Pulmonary artery endothelial cell (primary cell): ENCODE measurements at regions not wholly inside any gene's neighbourhood (a gene's known extent, or its start where the extent isn't known, plus 50 kb on each side); places are given as distances from the start of the nearest gene placed in this dataset.

ENCODE experiments used
- DNase-seq: peaks from one replicate; pipeline ENCODE4 v3.0.0-alpha.2; 2011; ENCODE audit warnings: low read depth, low spot score

DNA sequence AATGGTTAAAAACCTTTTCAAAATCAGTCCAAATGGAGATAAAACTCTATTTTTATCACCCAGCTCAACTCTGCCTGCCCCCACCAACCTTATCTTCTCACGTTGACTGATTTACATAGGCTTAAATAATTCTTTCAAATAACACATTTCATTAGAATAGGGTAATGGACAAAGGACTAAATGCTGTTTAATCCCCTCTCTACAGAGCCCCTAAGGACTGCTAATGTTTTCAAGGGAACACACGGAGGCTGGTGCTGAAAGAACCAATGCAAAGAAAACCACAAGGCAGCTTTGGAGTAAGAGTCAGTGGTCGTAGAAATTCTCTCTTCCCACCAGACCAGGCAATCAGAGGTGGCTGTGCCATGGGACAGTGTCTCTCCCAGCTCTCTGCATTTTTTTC is 445.7 kb upstream of the MAF start:
- no peak for DNase-seq

DNA sequence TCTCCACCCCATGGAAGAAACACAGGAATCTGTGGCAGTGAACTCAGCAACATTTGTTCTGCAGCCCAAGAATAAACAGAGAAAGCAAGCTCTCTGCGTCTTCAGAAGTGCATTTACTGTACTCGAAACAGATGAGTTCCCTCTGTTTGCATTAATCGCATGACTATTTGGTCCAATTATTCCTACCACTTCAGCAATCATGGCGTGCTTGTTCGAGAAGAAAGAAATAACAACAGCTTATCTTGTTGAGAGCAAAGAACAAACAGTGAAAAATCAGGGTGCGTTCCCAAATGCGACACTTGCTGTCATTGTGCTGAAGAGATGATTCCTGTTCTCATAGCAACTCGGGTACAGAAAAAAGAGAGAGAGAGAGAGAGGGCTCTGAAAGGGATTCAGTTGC is 445.3 kb upstream of the MAF start:
- DNase-seq: no peak

DNA sequence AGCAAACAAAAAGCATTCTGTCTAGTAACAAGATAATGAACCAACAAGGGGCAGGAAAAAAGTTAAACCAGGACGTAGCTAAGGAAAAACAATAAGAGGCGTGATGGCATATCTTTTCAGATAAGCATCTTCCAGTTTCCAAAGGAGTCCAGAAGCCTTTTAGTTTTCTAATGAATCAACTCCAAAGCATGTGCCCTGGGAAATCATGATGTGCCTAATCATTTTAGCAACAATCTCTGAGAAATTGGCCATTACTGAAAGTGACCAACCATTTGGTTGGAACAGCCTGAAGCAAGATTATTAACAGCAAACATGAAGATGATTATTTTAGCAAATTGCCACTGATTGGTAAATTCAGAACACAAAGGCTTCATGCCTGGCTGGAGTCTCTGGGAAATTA is 440.9 kb upstream of the MAF start:
- DNase-seq: no peak

DNA sequence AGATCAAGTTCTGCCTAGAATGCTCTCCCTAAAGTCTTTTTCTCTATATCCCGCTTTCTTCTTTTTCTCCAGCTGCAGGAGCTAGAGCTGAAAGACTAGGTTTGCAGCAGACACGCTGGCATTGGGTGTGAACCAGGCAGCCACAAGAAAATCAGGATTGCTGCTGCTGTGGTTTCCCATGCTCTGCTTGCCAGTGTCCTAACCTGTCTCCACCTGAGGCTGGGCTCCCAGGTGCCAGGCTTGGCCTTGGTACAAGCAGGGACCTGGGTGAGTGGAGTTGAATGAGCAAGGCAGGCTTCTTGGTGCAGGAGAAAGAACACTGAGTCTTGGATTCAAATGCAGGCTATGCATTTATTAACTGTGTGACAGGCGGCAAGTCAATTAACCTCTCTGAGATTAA is 440.3 kb upstream of the MAF start:
- no peak for DNase-seq

DNA sequence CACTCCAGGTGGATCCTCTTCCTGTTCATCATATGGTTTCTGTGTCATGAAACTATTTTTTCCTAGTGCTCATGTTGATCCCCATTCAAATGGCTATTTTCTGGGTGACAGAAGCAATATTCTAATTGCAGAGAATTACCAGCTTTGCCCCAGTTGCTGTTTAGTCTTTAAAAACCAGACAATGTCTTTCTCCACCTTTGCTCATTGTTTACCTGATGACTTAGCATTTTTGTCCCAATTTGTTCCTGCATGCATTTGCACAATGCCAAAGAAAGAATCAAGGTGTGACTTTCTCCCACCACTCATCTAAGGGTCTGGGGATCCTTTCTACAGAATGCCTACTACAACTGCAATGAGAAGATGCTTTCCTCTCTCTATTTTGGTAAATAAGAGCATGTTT is 439.9 kb upstream of the MAF start:
- DNase-seq: no peak

DNA sequence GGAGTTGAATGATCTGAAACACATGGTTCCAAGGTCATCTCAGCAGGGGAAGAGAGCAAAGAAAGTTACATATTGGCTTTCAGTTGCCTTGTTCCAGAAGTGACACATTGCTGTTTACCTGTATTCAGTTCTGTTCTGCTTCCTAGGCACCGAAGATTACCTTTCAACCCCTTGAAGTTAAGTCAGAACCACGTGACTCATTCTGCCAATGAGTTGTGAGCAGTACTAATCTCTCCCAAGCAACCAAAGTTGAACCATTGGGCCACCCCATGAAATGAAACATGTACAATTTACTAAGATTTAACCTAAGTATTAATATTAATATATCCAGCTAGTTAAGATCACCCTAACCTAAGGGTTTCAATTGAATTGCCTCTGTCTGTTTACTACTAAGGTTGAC is 439.2 kb upstream of the MAF start:
- no peak for DNase-seq

DNA sequence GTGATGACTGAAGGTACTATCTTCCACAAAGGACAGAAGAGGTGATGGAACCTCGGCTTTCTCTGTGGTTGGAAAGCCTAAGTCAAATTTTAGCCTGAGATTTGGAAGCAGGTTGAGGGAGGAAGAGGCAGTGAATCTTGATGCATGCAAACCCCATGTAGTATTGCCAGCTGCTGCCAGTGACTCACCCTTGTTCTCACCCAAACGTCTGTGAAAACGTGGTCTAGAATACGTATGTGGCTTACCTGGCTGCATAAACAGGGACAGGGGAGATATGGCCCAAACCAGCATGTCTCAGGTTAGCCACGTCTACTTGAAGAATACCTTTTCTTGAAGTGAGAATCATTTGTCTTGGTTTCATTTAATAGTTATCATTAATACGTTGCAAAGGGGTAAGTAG is 438.0 kb upstream of the MAF start:
- DNase-seq: no peak

DNA sequence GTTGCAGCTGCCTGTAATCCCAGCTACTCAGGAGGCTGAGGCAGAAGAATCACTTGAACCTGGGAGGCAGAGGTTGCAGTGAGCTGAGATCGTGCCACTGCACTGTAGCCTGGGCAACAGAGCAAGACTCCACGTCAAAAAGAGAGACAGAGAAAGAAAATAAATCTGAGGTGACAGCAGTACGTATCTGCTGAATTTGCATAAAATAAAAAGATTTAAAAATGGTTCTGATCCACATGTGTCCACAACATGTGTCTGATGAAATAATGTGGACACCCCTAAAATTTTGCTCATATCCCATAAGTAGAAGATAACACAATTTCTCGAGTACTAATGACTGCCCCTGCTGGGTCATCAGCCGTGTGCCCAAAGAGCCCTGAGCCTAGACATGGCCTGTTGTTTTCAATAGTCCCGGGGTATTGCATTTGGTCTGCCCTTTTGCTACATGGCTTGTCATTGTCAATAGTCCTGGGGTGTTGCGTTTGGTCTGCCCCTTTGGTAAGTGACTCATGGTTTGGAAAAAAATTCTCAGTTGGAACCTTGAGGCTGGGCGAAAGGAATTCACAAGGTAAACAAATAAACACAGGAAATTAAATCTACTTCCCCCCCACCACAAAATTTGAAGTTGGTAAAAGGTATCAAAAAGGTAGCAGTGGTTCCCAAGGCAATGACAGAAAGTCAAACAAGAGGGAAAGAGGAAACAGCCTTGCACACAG is 434.6 kb upstream of the MAF start:
- no peak for DNase-seq

DNA sequence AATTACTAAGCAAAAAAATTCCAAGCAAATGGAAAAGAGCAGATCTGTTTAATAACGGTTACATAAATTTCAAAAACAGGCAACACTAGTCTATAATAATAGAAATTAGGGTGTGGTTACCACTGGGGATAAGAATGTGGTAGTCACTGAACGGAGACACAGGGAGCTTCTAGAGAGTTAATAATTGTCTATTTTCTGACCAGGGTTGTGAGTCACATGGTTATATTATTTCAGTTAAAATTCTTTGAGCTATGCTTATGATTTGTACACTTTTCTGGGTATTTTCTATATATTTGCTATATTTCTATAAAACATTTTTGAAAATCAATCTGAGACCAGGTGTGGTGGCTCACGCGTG is 433.9 kb upstream of the MAF start:
- no peak for DNase-seq

DNA sequence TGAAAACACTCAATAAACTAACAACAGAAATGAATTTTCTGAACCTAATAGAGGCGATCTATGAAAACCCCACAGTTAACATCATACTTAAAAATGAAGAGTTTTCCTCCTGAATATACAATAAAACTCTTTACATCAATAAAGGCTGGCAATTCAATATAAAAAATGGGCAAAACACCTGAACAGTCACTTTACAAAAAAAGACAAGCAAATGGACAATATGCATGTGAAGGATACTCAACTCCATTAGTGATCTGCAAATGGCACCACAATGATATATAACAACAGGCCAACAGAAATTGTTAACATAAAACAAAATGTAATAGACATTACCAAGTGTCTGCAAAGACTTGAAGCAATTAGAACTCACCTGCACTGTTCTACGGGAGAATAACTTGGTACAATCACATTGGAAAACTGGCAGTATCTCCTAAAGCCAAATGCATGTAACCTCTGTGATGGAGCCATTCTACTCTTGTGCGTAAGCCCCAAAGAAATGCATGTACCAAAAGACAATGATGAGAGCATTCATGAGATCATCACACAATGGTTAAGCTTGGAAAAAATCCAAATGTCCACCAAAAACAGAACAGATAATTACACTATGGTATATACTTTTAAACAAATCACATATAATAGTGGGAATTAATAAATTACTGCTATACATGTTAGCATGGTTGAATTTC is 433.4 kb upstream of the MAF start:
- no peak for DNase-seq

DNA sequence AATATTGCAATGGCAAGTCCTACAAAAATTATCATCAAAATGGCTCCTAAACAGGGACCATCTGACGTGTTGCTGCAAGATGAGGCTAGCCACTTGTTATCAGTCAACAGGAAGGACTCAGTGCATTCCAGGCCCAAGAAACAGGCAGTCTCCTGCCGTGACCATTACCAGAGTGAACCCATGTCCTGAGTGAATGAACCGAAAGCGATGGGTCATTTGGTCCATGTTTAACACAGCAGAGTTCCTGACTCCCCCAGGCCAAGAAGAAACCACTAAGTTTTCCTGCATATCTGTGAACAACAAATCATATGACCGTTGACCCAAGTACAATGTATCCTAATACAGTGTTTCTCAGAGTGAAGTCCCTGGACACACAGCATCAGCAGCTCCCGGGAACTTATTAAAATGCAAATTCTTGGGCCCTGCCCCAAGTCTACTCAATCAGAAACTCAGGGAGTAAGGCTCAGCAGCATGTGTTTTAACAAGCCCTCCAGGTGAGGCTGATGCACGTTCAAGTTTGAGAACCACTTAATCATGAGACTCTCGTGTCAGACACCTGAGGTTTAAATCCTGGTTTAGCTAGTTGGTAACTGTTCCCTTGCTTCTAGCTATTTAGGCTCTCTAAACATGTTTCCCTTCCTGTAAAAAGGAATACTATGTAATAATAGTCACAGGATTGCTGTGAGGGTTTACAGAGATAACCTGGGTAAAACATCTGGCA is 429.4 kb upstream of the MAF start:
- no peak for DNase-seq

DNA sequence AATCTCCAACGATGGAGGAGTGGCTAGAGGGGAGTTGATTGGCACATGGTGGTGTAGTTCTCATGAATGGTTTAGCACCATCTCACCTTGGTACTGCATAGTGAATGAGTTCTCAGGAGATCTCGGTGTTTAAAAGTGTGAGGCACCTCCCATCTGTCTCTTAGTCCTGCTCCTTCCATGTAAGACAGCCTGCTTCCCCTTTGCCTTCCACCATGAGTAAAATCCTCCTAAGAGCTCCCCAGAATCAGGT is 428.8 kb upstream of the MAF start:
- DNase-seq: no peak

DNA sequence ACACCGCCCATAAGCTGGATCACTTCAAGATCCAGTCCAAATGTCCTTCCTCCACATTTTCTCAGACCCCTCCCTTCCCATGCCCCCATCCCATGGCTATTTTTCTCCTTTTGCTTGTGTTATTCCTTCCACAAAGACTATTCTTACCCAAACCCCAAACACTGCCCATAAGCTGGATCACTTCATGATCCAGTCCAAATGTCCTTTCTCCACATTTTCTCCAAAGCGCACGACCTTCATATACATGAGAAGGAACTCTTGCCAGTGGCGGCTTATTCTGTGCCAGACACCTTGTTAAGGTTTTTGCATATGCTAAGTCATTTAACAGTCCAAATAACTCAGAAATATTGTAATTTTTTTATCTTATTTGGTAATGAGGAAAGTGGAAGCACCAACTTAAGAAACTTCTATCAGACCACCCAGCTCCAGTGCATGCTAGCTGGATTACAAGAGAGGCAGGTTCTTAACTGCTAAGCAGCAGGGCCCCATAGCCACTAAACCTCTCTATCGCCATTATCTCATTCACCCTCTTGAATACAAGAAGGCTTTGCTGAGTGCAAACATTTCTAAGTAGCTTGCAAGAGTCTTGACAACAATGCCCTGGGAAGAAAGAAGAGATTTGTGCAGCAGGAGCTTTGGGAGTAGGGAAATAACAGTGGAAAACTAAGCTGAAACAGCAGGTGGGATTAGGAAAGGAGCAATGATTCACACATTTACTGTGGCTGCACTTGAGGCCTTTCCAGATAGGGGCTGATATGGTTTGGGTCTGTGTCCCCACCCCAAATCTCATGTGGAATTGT is 428.2 kb upstream of the MAF start:
- DNase-seq: no peak

DNA sequence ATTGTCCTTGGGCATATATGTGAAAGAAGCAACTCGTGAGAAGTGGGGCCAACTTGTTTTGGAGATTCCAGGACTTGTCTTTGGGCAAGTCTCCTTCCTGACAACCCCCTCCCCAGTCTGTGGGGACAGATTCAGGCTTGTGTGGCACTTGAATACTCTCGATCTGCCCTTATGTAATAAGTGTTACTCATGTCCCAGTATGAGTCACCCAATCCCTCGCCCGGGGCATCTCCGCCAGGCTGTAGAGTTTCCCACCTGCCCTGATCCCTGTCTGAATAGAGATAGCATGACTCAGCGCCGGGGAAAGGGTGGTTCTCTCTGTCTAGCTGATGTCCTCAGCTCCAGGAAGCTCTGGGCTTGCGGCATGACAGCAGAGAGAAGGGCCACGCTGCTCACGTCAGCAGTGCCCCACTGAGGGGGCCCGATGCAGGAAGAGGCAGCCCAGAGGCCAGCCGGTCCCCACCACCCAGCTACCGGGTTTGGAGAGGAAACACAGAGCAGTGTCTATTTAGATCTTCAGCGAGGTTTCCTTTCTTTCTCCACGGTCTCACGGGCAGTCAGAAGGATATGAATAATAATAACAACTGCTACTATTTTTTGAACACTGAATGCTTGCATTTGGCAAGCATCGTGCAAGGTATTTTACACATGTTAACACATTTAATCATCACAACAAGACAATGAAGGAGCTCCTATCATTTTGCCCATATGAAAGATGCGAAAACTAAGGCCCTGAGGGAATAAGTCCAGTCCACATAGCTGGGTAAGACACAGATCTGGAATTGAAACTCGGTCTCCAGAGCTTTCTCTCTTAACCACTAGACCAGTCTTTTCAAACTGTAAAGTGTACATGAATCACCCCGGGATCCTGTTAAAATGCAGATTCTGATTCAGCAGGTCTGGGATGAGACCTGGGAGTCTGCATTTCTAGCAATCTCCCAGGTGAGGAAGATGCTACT is 426.7 kb upstream of the MAF start:
- peak; percentile 3 for DNase-seq

DNA sequence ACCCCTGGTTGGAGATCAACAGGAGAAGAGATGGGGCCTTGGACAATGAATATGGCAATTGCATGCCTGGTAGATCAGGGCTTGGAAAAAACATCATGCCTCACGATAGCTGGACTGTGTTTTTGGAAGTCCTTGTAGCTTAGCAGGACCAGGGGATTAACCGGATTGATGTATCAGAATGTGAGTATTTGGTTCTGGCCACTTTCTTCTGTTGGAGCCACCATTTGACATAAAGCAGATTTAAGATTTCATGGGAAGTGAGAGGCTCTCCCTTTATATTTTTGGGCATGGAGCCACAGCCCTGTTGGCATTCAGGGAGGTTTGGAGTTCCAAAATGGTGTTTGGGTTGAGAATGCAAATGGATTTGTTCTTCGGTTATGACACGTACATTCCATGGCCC is 424.7 kb upstream of the MAF start:
- DNase-seq: no peak

DNA sequence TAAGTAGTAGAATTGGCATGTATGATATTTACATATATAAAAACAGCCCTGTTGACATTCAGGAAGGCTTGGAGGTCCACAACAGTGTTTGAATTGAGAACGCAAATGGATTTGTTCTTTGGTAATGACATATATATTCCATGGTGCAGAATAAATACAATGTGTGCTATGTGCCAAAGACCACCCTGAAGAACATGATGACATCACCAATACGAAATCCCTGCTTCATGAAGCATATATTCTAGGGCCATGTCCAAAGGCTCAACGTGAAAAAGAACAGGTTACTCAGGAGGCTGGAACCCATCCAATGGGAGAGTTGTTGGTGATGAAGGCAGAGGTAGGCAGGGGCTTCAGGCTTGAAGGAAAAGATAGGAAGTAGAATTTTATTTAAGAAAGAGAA is 423.9 kb upstream of the MAF start:
- no peak for DNase-seq

DNA sequence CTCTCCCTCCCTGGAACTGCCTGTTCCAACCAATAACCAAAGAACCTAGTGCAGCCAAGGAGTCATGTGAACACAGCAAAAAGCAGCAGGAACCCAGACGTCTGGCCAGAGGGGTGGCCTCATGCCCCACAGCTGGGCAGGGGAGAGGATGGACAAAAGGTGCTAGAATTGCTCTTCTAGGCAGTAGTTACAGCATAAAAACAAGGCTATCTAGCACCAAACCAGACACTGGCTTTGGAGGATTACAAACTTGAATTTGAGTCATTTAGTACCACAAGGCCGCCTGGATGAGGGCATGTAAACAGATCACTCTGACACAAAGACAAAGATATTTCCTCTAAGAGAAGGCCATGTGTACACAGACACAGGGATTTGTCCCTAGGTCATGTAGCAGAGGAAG is 423.3 kb upstream of the MAF start:
- no peak for DNase-seq

DNA sequence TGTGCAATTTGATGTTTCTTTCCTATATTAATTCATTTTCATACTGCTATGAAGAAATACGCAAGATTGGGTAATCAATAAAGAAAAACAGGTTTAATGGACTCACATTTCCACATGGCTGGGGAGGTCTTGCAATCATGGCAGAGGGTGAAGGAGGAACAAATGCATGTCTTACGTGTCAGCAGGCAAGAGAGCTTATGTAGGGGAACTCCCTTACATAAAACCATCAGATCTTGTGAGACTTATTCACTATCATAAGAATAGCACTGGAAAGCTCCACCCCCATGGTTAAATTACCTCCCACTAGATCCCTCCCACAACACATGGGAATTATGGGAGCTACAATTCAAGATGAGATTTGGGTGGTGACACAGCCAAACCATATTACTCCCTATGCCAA is 418.9 kb upstream of the MAF start:
- no peak for DNase-seq

DNA sequence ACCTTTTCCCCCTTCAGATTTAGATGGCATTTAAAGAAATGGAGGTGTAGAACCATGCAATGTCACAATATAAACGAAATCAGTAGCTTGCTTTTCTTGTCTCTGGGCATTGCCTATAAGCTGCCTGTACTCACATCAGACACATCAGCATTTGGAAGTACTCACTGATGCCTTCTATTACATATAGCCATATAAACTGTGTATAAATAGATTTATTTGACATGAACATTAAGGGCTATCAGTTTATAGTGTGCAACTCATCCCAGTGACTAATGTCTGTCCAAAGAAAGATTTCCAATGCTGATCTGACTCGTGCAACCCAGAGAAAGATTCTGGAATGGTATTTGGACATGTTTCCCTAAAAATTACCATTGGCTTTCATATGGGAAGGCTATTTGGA is 417.9 kb upstream of the MAF start:
- DNase-seq: no peak

DNA sequence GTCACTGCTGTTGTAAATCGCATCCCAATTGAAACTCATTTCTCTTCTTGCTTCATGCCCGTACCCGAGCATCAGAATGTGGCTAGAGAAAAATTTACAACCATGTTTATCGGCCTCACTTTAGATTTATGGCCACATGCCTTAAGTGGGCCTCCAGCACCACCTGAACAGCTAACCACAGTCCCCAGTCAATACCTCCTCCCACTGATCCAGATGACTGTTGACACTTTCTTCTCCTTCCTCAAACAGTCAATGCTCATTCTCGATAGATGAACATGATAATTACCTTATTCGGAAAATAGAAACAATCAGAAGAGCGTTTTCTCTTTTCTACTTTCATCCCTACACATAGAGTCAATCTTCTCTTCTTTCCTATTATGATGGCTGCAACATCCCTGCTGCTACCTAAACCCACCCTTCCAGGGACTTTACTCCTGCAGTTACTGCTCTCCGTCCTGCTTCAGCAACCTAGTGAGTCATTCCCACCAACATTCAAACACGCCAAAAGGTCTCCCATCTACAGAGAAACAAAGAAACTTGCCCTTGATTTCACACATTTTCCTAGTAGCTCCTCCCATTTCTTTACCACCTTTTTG is 416.3 kb upstream of the MAF start:
- no peak for DNase-seq

DNA sequence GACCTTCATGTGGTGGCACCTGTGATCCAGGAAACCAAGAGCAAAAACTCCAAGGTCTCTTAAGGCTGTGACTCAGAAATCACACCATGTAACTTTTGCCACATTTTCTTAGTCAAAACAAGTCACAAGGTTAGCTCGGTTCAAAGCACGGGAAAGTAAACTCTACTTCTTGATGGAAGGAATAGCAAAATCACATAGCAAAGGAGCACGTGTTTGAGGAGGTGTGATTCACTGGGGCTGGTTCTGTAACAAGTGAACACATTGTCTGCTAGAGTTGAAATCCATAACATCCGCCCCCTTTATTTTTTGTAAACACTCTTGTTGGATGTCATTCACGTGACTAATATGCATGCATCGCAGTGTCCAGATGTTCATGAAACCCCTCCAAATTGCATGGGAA is 415.0 kb upstream of the MAF start:
- no peak for DNase-seq
